Skeletal muscle tissue (tissue), 3 donors: ENCODE measurements at regions not wholly inside any gene's neighbourhood (a gene's known extent, or its start where the extent isn't known, plus 50 kb on each side); places are given as distances from the start of the nearest gene placed in this dataset.

Source experiments
- H3K27ac ChIP-seq: one replicate; pipeline ENCODE4 v1.7.0; 2013; ENCODE audit warnings: mild to moderate bottlenecking, low read depth, low read length, inconsistent platforms
- H3K27me3 ChIP-seq, 3 donors: one replicate each; pipeline ENCODE4 v1.7.0; 2013; ENCODE audit warnings: low read length in 3 of 3; ENCODE audit not compliant: control insufficient read depth in 3 of 3, insufficient read depth in 3 of 3
- H3K36me3 ChIP-seq, 3 donors: one replicate each; pipeline ENCODE4 v1.7.0; 2013; ENCODE audit warnings: low read length in 3 of 3; ENCODE audit not compliant: control insufficient read depth in 3 of 3, insufficient read depth in 3 of 3
- H3K4me1 ChIP-seq, 3 donors: one replicate each; pipeline ENCODE4 v1.7.0; 2013; ENCODE audit warnings: low read length in 3 of 3, mild to moderate bottlenecking in 3 of 3; ENCODE audit not compliant: control insufficient read depth in 3 of 3, insufficient read depth in 3 of 3
- H3K4me3 ChIP-seq, 3 donors: one replicate each; pipeline ENCODE4 v1.7.0; 2013; ENCODE audit warnings: low read length in 3 of 3
- H3K9ac ChIP-seq, 3 donors: one replicate each; pipeline ENCODE4 v1.7.0; 2013; ENCODE audit warnings: low read length in 3 of 3, mild to moderate bottlenecking in 3 of 3, moderate library complexity in 2 of 3, low read depth in 1 of 3
- H3K9me3 ChIP-seq, 3 donors: one replicate each; pipeline ENCODE4 v1.7.0; 2013; ENCODE audit warnings: low read length in 3 of 3; ENCODE audit not compliant: control insufficient read depth in 3 of 3
- donor health status: Osteomylitis.

GRCh38 chr20:22315073-22315472 lies 269.3 kb downstream of the FOXA2 start:
- Histone ChIP-seq H3K27me3 (peaks cover 0 to 4% (median 0%) of the 10 kb centered on the region in 3 donors), H3K27ac (no peak overlapping the region), H3K36me3 (no peaks in the 10 kb centered on the region), H3K4me1 (no peaks in the 10 kb centered on the region), H3K9me3 (no peaks in the 10 kb centered on the region), H3K9ac (no peak overlapping the region), H3K4me3 (no peak overlapping the region)

GRCh38 chr20:22312744-22313346 lies 271.5 kb downstream of the FOXA2 start:
- H3K4me3 ChIP-seq = no peak overlapping the region
- H3K9ac ChIP-seq = no peak overlapping the region
- H3K27ac ChIP-seq = no peak overlapping the region
- H3K27me3 ChIP-seq = no peaks in the 10 kb centered on the region
- no peaks in the 10 kb centered on the region for H3K4me1 ChIP-seq
- no peaks in the 10 kb centered on the region for H3K9me3 ChIP-seq
- H3K36me3 ChIP-seq = no peaks in the 10 kb centered on the region

DNA sequence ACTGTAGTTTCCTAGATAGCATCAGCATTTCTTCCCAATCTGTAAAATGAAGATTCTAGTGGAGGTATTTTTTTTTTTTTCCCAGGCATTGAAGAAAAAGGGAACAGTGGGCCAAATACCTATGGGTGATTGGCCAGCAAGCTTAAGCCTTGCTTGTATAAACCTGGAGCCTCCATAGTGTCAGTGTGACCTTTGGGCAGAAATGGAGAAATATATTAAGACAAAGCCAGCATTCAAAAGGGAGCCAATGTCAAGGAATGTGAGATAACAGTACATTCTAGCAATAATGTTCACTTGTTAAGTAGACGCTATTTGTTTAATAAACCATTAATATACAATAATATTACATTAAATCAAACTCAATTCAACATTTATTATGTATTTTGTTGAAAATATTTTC lies 275.4 kb downstream of the FOXA2 start:
- Histone ChIP-seq H3K4me1 (no peaks in the 10 kb centered on the region), H3K4me3 (no peak overlapping the region), H3K9ac (no peak overlapping the region), H3K27me3 (no peaks in the 10 kb centered on the region), H3K27ac (no peak overlapping the region), H3K36me3 (no peaks in the 10 kb centered on the region), H3K9me3 (no peaks in the 10 kb centered on the region)

GRCh38 chr20:22307409-22307808 lies 277.0 kb downstream of the FOXA2 start:
- Histone ChIP-seq H3K27ac (no peak overlapping the region), H3K36me3 (no peaks in the 10 kb centered on the region), H3K4me3 (no peak overlapping the region), H3K4me1 (no peaks in the 10 kb centered on the region), H3K9ac (no peak overlapping the region), H3K27me3 (no peaks in the 10 kb centered on the region), H3K9me3 (no peaks in the 10 kb centered on the region)

DNA sequence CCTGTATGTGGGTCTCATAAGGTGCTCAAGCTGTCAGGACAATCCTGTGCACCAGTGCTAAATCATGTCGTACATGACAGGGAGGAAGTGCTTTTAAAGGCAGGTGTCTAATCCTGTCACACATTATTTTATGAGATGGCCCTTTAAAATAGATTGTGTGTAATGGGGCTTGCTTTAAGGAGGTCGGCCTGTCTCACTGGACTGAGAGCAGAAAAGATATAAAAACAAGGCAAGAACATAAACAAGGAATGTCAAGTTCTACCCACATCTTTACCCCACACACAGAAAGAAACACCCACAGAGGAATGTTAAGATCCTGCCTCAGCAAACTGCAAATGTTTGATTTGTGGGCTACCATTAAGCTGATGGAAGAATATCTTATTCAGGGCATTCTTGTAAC lies 279.0 kb downstream of the FOXA2 start:
- H3K27me3 ChIP-seq = peaks cover 0 to 3% (median 0%) of the 10 kb centered on the region in 3 donors
- H3K9me3 ChIP-seq = no peaks in the 10 kb centered on the region
- no peak overlapping the region for H3K9ac ChIP-seq
- H3K4me3 ChIP-seq = no peak overlapping the region
- H3K36me3 ChIP-seq = no peaks in the 10 kb centered on the region
- no peaks in the 10 kb centered on the region for H3K4me1 ChIP-seq
- H3K27ac ChIP-seq = no peak overlapping the region

DNA sequence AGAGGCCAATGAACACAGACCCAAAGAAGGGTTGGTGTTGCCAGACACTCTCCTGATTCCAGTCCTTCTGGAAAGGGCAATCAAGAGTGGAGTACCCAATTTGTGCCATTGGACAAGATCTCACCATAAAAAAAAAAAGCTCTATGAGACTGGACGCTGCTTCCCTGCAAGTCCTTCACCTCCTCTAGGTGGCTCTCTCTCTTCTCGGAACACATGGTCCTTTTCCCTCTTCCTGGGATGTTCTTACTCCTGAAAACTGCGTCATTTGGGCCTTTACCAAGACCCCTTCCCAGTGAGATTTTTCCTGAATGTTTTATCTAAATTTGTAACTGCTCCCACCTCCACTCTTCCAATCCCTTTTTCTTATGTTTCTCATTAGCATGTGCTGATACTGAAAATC lies 280.8 kb downstream of the FOXA2 start:
- H3K27me3 ChIP-seq = peaks cover 0 to 3% (median 0%) of the 10 kb centered on the region in 3 donors
- H3K9ac ChIP-seq = no peak overlapping the region
- H3K27ac ChIP-seq = no peak overlapping the region
- no peaks in the 10 kb centered on the region for H3K9me3 ChIP-seq
- H3K4me3 ChIP-seq = no peak overlapping the region
- H3K4me1 ChIP-seq = no peaks in the 10 kb centered on the region
- H3K36me3 ChIP-seq = no peaks in the 10 kb centered on the region

- H3K27me3 ChIP-seq = peaks cover 0 to 3% (median 0%) of the 10 kb centered on the region in 3 donors
- no peaks in the 10 kb centered on the region for H3K4me1 ChIP-seq
- H3K4me3 ChIP-seq = no peak overlapping the region
- H3K27ac ChIP-seq = no peak overlapping the region
- H3K9me3 ChIP-seq = no peaks in the 10 kb centered on the region
- no peak overlapping the region for H3K9ac ChIP-seq
- H3K36me3 ChIP-seq = no peaks in the 10 kb centered on the region
These were observed 282.3 kb downstream of the FOXA2 start for GRCh38 chr20:22302039-22302438.

- Histone ChIP-seq H3K36me3 (no peaks in the 10 kb centered on the region), H3K9me3 (no peaks in the 10 kb centered on the region), H3K27me3 (peaks cover 0 to 7% (median 3%) of the 10 kb centered on the region in 3 donors), H3K9ac (no peak overlapping the region), H3K27ac (no peak overlapping the region), H3K4me3 (no peak overlapping the region), H3K4me1 (no peaks in the 10 kb centered on the region)
These were observed 290.5 kb downstream of the FOXA2 start for GRCh38 chr20:22293886-22294285.

GRCh38 chr20:22289442-22289841 lies 294.9 kb downstream of the FOXA2 start:
- no peak overlapping the region for H3K4me3 ChIP-seq
- H3K36me3 ChIP-seq = no peaks in the 10 kb centered on the region
- H3K9me3 ChIP-seq = no peaks in the 10 kb centered on the region
- peaks cover 0 to 11% (median 3%) of the 10 kb centered on the region in 3 donors for H3K27me3 ChIP-seq
- no peak overlapping the region for H3K9ac ChIP-seq
- H3K27ac ChIP-seq = no peak overlapping the region
- H3K4me1 ChIP-seq = no peaks in the 10 kb centered on the region

- Histone ChIP-seq H3K4me3 (no peak overlapping the region), H3K9me3 (no peaks in the 10 kb centered on the region), H3K9ac (no peak overlapping the region), H3K4me1 (no peaks in the 10 kb centered on the region), H3K27ac (no peak overlapping the region), H3K36me3 (no peaks in the 10 kb centered on the region), H3K27me3 (peaks cover 0 to 11% (median 2%) of the 10 kb centered on the region in 3 donors)
These were observed 295.4 kb downstream of the FOXA2 start for GRCh38 chr20:22288957-22289356.
